ENCODE measurements at regions not wholly inside any gene's neighbourhood (a gene's known extent, or its start where the extent isn't known, plus 50 kb on each side); places are given as distances from the start of the nearest gene placed in this dataset.

DNA sequence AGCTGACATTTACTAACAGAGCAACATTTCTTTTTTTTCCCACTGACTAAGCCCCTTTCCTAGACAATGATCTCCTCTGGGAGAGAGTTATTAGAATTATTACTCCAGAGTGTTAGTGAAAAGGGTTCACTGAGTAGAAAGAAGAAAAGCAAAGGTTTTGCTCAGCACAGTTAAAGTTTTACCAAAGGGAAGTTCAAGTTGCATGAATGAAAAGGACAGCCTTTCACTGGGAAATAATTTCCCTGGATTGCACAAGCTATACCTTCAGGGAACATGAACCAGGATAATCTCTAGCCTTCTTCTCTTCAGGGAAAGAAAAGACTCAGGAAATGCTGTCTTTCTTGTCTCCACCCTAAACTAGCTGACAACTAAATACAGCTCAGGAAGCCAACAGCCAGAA, 71.4 kb upstream of the ESRRG start:
- no peak for DNase-seq

DNA sequence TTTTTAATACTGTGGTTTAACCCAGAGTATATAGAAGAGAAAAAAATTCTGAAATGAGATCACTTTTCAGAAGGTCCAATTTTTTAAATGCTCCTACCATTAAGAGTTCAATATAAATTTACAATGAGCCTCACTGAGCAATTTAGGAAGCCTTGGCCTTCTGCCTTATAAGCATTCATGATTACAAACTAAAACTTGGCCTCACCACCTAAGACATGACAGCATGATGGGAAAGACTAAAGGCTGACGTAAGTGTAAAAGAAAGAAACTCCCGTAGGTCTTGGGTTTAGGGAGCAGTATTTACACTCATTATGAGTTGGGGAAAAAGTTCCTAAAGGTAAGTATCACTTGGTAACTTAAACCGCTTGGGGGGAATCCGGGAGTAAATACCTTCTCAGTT, 70.7 kb upstream of the ESRRG start:
- DNase-seq, result no peak

DNA sequence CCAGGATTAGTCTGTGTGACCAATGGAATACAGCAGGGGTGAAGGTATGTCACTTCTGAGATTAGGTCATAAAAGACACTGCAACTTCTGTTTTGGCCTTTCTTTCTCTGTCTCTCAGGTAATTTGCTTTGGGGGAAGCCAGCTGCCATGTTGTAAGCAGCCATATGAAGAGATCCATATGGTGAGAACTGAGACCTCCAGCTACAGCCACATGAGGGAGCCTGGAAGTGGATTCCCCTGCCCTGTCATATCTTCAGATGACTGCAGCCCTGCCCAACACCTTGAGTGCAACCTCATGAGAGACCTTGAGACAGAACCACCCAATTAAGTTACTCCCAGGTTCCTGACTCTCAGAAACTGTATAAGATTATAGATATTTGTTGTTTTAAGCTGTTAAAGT, 70.1 kb upstream of the ESRRG start:
- DNase-seq, result no peak

DNA sequence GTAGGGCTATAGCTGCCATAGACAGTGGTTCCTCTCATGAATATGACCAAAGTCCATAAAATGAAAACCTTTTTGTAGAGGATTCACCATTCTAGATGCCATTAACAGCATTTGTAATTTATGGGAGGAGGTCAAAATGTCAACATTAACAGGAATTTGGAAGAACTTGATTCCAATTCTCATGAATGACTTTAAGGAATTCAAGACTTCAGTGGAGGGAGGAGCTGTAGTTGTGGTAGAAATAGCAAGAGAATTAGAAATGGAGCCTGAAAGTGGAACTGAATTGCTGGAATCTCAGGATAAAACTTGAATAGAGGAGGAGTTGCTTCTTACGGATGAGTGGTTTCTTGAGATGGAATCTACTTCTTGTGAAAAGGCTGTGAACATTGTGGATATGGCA, 65.4 kb upstream of the ESRRG start:
- DNase-seq, result no peak

DNA sequence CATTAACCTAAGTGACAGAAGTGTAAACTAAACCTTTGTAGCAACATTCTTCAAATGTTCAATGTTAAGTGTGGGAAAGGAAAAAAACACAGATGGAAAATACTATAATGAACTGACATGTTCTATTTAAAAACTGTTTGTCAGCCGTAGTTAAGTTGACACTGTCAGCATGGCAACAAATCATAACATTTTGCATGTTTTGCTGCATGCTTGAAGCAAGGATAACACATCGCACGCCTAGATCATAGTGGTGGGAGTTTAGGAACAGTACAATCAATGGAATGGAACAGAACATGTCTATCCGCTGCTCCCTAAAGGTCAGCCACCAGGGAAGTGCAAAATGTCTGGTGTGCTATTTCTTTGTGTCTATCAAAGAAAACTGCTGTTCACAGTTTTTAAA, 62.5 kb upstream of the ESRRG start:
- no peak for DNase-seq

DNA sequence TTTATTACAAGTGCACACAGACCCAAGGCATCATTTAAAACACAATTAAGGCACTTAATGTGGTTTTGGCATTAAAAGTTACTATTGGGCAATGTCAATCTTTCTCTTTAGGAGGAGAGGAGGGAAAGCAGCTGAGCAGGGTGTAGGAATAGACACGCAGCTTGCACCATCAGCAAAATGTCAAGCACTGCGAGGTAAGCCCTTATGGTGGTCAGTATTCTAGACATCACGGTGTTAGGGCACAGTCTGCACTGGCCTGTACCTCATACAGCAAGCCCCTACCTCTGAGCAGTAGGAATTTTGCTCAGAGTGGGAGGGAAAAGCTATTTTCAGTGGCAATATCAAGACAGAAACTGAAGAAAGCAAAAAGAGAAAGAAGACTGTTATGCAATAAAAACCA, 62.0 kb upstream of the ESRRG start:
- DNase-seq, result no peak

DNA sequence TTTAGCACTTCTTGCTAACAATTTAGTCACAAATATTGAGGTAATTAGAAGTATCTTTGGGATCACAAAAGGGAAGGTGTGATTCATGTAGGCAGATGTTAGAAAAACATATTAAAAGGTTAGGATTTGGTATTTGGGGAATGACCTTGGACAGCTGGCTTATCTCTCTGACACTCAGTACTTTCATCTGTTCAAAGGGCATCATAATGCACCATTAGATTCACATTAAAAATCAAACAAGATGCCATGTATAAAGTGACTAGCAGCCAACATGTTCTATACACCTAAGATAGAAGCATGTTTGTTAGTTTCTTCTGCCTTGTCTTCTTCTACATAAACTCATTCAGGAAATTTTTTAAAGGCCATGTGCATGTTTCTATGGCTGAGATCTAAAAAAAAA, 56.5 kb upstream of the ESRRG start:
- no peak for DNase-seq

DNA sequence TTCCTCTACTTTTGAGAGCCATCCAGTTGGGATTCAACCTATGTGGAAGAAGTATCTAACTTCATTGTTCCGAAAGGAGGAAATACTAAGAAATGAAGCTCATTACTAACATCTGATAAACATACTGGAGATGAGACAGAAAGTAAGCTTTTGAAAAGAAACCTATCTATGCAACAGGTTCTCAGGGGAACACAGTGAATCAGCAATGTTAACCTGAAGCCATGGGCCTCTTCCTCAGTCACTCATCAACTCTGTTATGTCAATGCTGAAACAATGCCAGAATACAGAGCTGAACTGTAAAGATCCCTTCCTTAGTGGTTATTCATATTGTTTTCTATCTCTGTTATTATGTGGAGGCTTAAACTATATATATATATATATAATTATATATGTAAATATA, 55.5 kb upstream of the ESRRG start:
- no peak for DNase-seq

DNA sequence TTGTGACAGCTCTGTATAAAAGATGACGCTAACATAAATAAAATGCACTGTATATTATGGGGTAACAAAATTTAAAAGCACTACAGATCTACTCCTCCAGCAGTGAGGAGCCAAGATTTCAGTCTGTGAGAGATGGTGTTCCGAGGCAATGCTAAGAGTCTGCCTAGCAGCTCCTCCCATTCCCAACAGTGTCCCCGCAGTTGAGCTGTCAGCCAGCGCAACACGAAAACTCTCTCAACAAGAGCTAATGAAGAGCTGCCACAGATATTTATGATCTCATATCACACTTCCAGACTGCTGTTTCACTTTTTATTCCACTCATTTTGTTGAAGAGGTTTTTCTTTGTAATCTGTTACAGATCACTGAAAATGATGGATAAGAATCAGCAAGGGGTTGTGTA, 53.9 kb upstream of the ESRRG start:
- no peak for DNase-seq
